Endothelial cell (in vitro differentiated cells): ENCODE measurements at regions not wholly inside any gene's neighbourhood (a gene's known extent, or its start where the extent isn't known, plus 50 kb on each side); places are given as distances from the start of the nearest gene placed in this dataset.

Experiments
- DNase-seq: peaks from one replicate; pipeline ENCODE4 v3.0.0; 2021; ENCODE audit warnings: low spot score
- H3K27ac Mint-ChIP-seq: one replicate; pipeline ENCODE4 v1.8.0; 2021; ENCODE audit warnings: mixed read lengths, inconsistent platforms; ENCODE audit not compliant: unreplicated experiment
- H3K27me3 Mint-ChIP-seq: one replicate; pipeline ENCODE4 v1.8.0; 2021; ENCODE audit warnings: mild to moderate bottlenecking, moderate library complexity, mixed read lengths, inconsistent platforms; ENCODE audit not compliant: unreplicated experiment
- H3K36me3 Mint-ChIP-seq: one replicate; pipeline ENCODE4 v1.8.0; 2021; ENCODE audit warnings: mild to moderate bottlenecking, low read depth, mixed read lengths, inconsistent platforms; ENCODE audit not compliant: unreplicated experiment
- H3K4me1 Mint-ChIP-seq: one replicate; pipeline ENCODE4 v1.8.0; 2021; ENCODE audit warnings: mild to moderate bottlenecking, mixed read lengths, inconsistent platforms; ENCODE audit not compliant: unreplicated experiment
- H3K4me3 Mint-ChIP-seq: one replicate; pipeline ENCODE4 v1.8.0; 2021; ENCODE audit warnings: mild to moderate bottlenecking, mixed read lengths, inconsistent platforms; ENCODE audit not compliant: unreplicated experiment
- H3K9me3 Mint-ChIP-seq: one replicate; pipeline ENCODE4 v1.8.0; 2021; ENCODE audit warnings: mixed read lengths, inconsistent platforms; ENCODE audit not compliant: unreplicated experiment
- TF ChIP-seq, protein P1 (sequence below): fragments of 200-600 bp; sonication (generic); IDR thresholded peaks from one replicate; pipeline ENCODE4 v1.5.0; 2021; ENCODE audit warnings: antibody characterized with exemption; ENCODE audit not compliant: unreplicated experiment

DNA sequence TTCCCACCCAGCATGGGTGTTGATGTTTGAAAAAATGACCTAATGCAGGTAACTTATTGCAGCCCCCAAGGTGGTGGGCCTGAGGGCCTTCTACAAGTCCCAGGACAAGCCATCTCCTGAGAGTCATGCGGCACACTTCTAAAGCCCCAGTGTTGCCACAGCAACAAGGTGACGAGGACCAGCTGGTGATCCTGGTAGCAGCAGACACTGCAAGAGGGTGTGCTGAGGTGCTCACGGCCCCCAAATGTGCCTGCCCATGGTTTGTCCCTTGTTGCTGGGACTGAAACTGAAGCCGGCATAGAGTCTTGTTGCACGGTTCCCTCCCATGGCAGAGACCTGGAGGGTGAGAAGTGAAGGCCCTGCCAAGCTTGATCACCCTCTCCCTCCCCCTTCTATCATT is 333.2 kb upstream of the MGMT start:
- H3K36me3 Mint-ChIP-seq, result no peaks in the 10 kb centered on the region
- H3K4me3 Mint-ChIP-seq, result no peak overlapping the region
- DNase-seq, result no peak
- H3K27ac Mint-ChIP-seq, result no peak overlapping the region
- H3K4me1 Mint-ChIP-seq, result peaks cover 13% of the 10 kb centered on the region
- TF ChIP-seq, protein P1, sequence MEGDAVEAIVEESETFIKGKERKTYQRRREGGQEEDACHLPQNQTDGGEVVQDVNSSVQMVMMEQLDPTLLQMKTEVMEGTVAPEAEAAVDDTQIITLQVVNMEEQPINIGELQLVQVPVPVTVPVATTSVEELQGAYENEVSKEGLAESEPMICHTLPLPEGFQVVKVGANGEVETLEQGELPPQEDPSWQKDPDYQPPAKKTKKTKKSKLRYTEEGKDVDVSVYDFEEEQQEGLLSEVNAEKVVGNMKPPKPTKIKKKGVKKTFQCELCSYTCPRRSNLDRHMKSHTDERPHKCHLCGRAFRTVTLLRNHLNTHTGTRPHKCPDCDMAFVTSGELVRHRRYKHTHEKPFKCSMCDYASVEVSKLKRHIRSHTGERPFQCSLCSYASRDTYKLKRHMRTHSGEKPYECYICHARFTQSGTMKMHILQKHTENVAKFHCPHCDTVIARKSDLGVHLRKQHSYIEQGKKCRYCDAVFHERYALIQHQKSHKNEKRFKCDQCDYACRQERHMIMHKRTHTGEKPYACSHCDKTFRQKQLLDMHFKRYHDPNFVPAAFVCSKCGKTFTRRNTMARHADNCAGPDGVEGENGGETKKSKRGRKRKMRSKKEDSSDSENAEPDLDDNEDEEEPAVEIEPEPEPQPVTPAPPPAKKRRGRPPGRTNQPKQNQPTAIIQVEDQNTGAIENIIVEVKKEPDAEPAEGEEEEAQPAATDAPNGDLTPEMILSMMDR, result no peak
- no peaks in the 10 kb centered on the region for H3K27me3 Mint-ChIP-seq
- H3K9me3 Mint-ChIP-seq, result no peaks in the 10 kb centered on the region

GRCh38 chr10:129134371-129134770 is 332.7 kb upstream of the MGMT start:
- Mint-ChIP-seq H3K9me3 (no peaks in the 10 kb centered on the region), H3K27me3 (peaks cover 1% of the 10 kb centered on the region)
- TF ChIP-seq, protein P1, result no peak

GRCh38 chr10:129135624-129136023 is 331.4 kb upstream of the MGMT start:
- TF ChIP-seq, protein P1, result no peak
- H3K9me3 Mint-ChIP-seq, result no peaks in the 10 kb centered on the region
- H3K4me1 Mint-ChIP-seq, result peaks cover 13% of the 10 kb centered on the region
- peaks cover 5% of the 10 kb centered on the region for H3K27me3 Mint-ChIP-seq
- no peak overlapping the region for H3K4me3 Mint-ChIP-seq
- no peaks in the 10 kb centered on the region for H3K36me3 Mint-ChIP-seq
- H3K27ac Mint-ChIP-seq, result no peak overlapping the region
- DNase-seq, result no peak

More at GRCh38 chr10:129134371-129134770, 332.7 kb upstream of the MGMT start:
- Mint-ChIP-seq H3K4me1 (peaks cover 13% of the 10 kb centered on the region), H3K27ac (no peak overlapping the region), H3K36me3 (no peaks in the 10 kb centered on the region), H3K4me3 (no peak overlapping the region)
- DNase-seq, result no peak

- Mint-ChIP-seq H3K36me3 (no peaks in the 10 kb centered on the region), H3K4me3 (no peak overlapping the region), H3K27me3 (peaks cover 5% of the 10 kb centered on the region), H3K27ac (no peak overlapping the region), H3K4me1 (peaks cover 13% of the 10 kb centered on the region), H3K9me3 (no peaks in the 10 kb centered on the region)
- no peak for DNase-seq
- TF ChIP-seq, protein P1, result no peak
These were observed 331.0 kb upstream of the MGMT start for GRCh38 chr10:129136074-129136473.

- Mint-ChIP-seq H3K9me3 (no peaks in the 10 kb centered on the region), H3K27me3 (peaks cover 5% of the 10 kb centered on the region), H3K36me3 (no peaks in the 10 kb centered on the region), H3K4me1 (peaks cover 13% of the 10 kb centered on the region), H3K4me3 (no peak overlapping the region), H3K27ac (no peak overlapping the region)
- TF ChIP-seq, protein P1, result no peak
- DNase-seq, result no peak
These were observed 330.1 kb upstream of the MGMT start for GRCh38 chr10:129136951-129137350.
